Renal pelvis (tissue), 1 donor: ENCODE measurements at regions not wholly inside any gene's neighbourhood (a gene's known extent, or its start where the extent isn't known, plus 50 kb on each side); places are given as distances from the start of the nearest gene placed in this dataset.
"Not testable (repeated sequence)": the region's sequence is repeated elsewhere in the genome, so short reads cannot be mapped to it uniquely, and the experiment has no call there.

Experiments
- DNase-seq: peaks from one replicate; pipeline ENCODE4 v3.0.0-alpha.2; 2013

GRCh38 chr7:121497545-121497944 lies 101.4 kb upstream of the FAM3C start:
- not testable (repeated sequence) for DNase-seq

GRCh38 chr7:121494516-121494915 lies 98.4 kb upstream of the FAM3C start:
- no peak for DNase-seq

- no peak for DNase-seq
Measured at GRCh38 chr7:121493553-121493952, 97.4 kb upstream of the FAM3C start.

- no peak for DNase-seq
Measured at GRCh38 chr7:121490309-121490708, 94.2 kb upstream of the FAM3C start.

- no peak for DNase-seq
Measured at GRCh38 chr7:121489440-121489839, 93.3 kb upstream of the FAM3C start.

GRCh38 chr7:121488111-121488650 lies 92.1 kb upstream of the FAM3C start:
- no peak for DNase-seq

- no peak for DNase-seq
Measured at GRCh38 chr7:121486590-121486989, 90.5 kb upstream of the FAM3C start.

GRCh38 chr7:121485467-121486243 lies 89.5 kb upstream of the FAM3C start:
- DNase-seq, result no peak

- no peak for DNase-seq
Measured at GRCh38 chr7:121484089-121484763, 88.1 kb upstream of the FAM3C start.

- no peak for DNase-seq
Measured at GRCh38 chr7:121480566-121481335, 84.6 kb upstream of the FAM3C start.

GRCh38 chr7:121480058-121480457 lies 84.0 kb upstream of the FAM3C start:
- DNase-seq, result no peak

GRCh38 chr7:121479466-121479865 lies 83.4 kb upstream of the FAM3C start:
- no peak for DNase-seq

GRCh38 chr7:121475806-121476205 lies 79.7 kb upstream of the FAM3C start:
- no peak for DNase-seq

- no peak for DNase-seq
Measured at GRCh38 chr7:121474301-121474673, 78.2 kb upstream of the FAM3C start.

- no peak for DNase-seq
Measured at GRCh38 chr7:121473645-121474300, 77.7 kb upstream of the FAM3C start.

GRCh38 chr7:121466455-121466854 lies 70.3 kb upstream of the FAM3C start:
- DNase-seq, result no peak

- DNase-seq, result no peak
Measured at GRCh38 chr7:121459148-121459547, 63.0 kb upstream of the FAM3C start.

- no peak for DNase-seq
Measured at GRCh38 chr7:121456785-121457359, 60.8 kb upstream of the FAM3C start.

GRCh38 chr7:121456015-121456414 lies 59.9 kb upstream of the FAM3C start:
- no peak for DNase-seq

- DNase-seq, result no peak
Measured at GRCh38 chr7:121452389-121452788, 56.3 kb upstream of the FAM3C start.

- DNase-seq, result no peak
Measured at GRCh38 chr7:121451367-121452094, 55.4 kb upstream of the FAM3C start.
